NCI-H748 (cell line): ENCODE measurements at regions not wholly inside any gene's neighbourhood (a gene's known extent, or its start where the extent isn't known, plus 50 kb on each side); places are given as distances from the start of the nearest gene placed in this dataset.
"Not testable (repeated sequence)": the region's sequence is repeated elsewhere in the genome, so short reads cannot be mapped to it uniquely, and the experiment has no call there.

Source experiments
- DNase-seq: peaks from one replicate; lab custom pipeline; 2025; ENCODE audit not compliant: unreplicated experiment; lab: John Stamatoyannopoulos, UW

DNA sequence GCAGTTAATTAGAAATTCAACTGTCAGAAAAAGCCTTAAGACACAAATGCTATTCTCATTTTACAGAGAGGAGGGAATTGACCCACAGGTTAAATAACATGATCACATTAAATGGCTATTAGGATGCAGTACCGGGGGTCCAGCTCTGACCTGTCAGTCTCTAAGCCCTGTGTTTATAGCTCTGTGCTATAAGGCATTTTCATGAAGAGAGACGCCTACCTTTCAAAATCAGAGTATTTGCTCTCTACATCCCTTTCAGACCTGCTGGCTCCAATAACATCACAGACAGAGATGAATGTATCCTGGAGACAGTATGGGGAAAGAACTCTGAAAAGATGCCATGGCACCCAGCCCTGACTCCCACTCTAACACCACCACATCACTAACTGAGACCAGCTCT lies 189.9 kb upstream of the PRSS58 start:
- no peak for DNase-seq

DNA sequence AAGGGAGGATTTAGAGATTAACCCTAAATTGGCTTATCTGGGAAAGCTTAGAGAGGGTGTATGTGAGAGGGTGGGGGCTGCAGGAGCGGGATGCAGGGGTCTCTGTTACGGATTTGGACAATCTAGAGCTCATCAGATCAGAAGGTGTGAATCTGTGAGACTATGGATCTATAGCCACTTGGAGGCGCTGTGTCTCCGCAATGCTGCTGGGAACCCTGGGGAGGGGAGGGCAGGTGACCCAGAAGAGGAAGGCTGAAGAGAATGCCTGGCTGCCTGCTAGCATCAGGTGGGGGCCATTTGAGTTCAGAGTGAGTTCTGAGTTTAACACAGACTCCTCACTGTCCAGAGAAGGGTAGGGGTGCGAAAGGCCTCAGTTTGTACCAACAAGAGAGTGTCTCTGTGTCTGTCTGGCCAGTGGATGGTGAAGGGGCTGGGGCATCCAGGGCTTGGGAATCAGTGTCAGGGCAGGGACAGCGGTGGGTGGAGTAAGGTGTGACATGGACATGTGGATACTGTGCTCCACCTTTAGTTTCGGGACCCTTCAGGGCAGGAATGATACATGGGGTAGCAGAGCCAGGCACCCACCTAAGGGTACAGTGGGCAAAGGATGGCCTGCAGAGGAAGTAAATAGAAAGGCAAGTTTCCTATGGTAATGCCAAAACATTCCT lies 187.3 kb upstream of the PRSS58 start:
- DNase-seq = no peak

DNA sequence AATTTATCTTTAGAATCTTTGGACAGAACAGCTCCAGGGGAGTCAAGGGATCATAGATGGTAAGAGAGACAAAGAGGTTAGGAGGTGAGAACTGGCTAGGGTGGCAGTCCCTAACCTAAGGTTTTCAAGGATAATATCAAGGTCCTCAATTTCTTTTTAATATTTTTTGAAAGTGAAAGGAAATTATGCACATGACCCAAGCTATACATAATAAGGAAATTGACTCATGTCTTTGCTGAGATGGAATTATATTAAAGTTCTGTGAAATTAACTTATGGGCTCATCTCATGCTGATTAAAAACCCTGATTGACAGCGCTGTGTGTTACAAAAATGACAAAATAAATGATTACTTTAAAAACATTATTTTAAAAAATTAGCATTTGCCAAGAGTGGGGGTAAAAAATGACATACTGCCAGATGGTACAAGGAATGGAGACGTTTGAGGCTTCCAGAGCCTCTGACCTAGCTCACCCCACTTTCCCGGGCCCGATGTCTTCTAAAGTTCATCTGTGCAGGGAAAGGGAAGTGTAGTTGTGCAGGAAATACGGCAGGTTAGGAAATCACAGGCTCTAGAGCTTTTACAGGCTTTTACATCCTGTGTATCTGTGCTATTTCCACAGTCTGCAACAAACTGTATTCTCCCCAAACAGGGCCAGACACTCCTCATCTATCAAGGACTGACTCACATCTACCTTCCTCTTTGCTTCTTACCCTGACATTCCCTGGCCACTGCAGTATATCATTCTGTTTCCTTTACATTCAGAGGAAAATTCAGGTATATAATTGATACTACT lies 185.6 kb upstream of the PRSS58 start:
- DNase-seq = no peak

DNA sequence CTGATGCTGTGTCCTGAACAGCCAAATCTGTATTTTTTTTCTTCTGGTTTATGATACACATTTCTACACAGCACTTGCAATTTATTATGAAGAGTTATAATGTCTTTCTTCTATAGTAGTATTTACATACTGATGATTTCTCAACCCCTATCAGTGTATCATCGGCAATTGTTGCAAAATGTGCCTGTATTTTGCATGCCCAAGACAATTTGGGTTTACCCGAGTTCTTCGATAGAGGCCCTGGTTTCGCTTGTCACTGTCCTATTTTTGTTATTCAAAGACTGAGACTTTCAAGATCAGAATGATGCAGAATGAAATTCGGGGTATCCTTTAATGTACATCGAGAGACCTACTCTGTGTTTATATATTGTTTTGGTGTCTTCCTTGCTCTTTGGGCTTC lies 184.5 kb upstream of the PRSS58 start:
- no peak for DNase-seq

DNA sequence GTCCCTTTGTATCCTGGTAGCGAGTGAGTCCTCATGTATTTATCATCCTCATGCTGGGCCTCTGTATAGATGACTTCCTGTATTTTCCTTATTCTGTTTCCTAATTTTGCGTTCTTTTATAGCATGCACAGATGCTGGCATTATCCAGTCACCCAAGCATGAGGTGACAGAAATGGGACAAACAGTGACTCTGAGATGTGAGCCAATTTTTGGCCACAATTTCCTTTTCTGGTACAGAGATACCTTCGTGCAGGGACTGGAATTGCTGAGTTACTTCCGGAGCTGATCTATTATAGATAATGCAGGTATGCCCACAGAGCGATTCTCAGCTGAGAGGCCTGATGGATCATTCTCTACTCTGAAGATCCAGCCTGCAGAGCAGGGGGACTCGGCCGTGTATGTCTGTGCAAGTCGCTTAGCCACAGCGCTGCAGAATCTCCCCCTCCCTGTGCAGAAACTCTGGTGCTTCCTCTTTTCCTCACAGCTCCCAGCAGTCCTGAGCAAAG lies 183.1 kb upstream of the PRSS58 start:
- no peak for DNase-seq

DNA sequence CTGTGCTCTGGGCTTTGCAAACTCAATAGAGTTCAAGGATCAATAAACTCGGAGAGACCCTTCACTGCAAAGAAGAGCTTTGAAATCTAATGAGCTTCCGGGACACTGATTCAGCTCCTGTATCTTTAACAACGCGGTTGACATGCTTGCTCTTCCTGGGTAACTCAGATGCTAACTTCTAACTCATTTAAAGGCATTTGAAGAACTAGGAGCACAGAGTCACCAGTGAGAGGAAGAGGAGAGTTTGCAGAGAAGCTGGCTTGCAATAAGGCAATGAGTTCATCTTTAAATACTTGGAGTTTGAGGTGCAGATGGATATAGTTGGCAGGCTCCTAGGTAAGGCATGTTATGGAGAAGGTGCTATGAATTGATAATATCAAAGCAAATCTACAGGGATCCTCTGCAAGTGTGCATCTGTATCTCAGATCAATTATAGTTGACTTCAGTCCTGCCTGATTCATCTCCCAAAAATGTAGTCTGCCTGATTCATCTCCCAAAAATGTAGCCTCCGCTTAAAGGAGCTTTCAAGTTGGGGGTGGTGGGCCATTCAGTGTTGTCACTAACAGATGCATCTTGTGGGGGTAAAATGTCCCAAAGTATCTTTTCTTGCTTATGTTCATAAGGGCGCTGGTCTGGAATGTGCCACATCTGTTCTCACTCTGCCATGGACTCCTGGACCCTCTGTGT lies 182.5 kb upstream of the PRSS58 start:
- DNase-seq = no peak

DNA sequence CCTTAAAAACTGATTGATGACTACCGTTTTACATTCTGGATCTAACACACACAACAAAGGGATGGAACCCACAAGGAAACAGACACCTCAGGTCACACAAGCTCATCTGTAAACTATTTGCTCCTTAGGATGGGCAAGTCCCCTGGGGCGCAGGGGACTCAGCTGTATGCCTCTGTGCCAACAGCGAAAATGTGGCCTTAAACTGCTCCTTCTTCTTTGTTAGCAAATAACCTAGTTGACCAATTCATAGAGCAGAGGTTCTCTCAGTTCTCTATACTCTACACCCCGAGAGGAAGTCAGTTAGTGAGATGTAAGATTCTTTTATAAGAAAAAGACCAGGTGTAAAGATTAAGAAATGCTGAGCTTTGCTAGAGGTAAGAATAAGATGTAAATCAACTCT lies 181.9 kb upstream of the PRSS58 start:
- DNase-seq = no peak

DNA sequence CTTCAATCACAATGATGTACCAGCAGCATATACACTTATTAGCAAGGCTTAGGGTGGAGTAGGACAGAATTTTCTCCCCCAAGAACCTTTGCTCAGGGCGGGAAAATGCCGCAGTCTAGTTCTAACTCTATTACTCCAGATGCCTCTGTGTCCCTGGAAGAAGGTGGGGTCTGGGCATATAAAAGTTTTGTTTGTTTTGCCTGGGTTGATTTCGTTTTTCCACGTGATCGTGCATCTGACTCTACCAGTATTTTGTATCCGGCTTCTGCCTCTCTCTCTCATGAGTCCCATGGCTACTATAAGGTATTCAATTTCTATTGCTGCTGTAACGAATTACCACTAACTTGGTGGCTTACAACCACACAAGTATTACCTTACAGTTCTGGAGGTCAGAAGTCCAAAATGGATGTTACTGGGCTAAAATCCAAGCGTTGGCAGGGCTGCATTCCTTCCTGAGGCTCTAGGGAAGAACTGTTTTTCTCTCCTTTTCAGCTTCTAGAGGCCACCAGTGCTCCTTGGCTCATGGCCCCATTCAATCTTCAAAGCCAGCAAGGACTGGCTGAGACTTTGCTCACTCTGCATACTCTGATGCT lies 181.2 kb upstream of the PRSS58 start:
- no peak for DNase-seq

DNA sequence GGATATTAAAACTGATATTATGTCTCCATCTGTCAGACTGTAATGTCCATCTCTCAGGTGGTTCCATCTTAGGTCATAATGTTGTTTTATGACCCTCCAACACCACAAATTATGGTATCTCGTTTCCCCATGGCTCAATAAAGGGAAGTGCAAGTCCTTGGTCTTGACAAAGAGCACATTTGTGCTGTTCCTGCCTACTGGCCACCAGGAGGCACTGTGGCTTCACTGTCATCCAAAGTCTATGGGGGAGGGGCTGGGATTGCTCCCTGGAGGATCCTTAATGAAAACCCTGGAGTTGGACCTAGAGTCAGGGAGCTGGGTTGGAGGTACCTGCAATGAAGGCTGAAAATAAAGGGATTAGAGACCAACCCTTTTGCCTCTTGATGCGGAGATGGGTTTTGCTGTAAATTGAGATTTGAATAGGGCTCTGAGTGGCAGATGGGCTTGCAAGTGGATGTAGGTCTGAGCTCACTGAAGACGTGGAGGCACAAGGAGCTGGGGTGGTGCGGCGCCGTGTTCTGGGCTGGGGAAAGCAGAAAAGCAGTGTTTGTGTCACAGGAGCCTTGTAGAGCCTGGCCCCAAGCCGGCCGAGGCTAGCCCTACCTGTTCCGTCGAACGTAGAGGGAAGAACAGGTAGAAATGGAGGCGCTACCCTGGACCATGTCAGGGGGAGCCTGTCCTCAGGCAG lies 180.5 kb upstream of the PRSS58 start:
- peak; percentile 21 for DNase-seq

DNA sequence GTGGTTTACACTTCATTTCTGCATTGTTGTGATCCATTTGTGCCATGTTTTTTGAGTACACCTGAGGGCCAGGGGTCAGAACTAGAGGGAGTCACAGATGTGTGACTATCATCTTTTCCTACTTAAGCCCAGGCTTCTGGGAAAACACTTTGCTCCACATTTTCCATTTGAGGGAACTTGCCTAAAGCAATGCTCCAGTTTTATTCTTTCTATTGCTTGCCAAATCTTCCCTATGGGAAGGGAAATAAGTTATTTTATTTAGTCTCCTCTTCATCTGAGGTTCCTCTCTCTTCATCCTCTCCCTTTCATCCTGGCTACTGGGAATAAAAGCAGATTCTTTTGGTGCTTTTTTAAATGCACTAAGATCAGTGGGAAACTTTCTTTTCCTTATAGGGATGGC lies 179.9 kb upstream of the PRSS58 start:
- no peak for DNase-seq

DNA sequence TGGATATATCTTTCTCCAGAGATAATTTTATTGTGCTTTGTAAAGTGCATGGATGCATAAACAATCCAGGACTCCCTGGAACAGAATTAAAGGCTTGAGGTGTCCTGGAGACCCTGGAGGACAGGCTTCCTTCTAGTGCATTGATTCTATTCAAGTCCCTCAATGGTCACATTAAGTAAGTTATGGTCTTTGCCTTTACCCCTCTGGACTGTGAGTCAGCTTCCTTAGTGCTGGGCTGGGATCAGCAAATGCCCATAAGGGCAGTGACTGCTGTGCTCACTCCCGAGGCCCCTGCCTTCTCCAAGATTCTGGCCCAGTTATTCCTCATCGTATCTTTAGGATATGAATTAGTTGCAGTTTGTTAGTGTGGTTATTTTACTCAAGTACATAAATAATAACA lies 178.7 kb upstream of the PRSS58 start:
- DNase-seq = no peak

DNA sequence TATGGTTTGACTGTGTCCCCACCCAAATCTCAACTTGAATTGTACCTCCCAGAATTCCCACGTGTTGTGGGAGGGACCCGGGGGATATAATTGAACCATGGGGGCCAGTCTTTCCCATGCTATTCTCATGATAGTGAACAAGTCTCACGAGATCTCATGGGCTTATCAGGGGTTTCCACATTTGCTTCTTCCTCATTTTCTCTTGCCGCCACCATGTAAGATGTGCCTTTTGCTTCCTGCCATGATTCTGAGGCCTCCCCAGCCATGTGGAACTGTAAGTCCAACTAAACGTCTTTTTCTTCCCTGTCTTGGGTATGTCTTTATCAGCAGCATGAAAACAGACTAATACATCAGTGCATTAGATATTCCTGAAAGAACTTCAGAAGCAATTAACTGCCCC lies 177.7 kb upstream of the PRSS58 start:
- DNase-seq = not testable (repeated sequence)

DNA sequence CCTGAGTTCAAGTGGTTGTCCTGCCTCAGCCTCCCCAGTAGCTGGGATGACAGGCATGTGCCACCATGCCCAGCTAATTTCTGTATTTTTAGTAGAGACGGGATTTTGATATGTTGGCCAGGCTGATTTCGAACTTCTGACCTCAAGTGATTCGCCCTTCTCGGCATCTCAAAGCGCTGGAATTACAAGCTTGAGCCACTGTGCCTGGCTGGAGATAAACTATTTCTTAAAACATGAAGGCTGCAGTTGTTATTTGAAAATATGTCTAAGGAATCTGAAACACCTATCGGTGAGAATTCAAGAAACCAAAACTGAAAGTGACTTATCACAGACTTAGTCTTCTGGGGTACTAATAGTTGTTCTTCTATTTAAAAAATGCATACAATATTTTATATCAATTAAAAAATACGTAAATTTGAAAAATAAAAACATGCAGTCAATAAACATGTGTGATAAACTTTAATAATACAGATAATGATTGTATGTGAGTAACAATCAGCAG lies 176.9 kb upstream of the PRSS58 start:
- no peak for DNase-seq

DNA sequence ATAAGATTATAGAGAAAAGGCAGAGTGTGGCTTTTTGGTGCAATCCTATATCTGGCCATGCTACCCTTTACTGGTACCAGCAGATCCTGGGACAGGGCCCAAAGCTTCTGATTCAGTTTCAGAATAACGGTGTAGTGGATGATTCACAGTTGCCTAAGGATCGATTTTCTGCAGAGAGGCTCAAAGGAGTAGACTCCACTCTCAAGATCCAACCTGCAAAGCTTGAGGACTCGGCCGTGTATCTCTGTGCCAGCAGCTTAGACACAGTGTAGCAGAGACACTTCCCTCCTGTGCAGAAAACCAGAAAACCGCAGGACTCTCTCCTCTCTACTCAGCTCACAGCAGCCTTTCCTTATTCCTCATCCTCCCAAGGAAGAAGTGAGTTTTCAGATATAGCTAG lies 176.3 kb upstream of the PRSS58 start:
- not testable (repeated sequence) for DNase-seq

DNA sequence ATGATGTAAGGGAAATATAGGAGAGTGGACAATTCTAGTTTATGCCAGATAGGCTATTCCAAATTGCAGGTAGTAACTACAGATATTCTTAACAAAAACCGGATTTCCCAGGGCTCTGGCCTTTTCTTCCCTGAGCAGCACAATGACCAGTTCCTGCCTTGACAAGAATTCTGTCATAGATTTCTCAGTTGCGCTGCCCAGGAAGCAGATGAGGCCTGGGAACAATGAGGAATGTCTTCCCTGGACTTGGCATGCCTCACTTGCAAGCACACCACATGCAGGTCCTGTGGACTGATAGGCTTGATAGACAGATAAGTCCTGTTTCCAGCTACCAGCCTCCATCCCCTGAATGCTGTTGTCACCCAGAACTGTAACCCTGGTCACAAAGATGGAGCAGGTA lies 174.5 kb upstream of the PRSS58 start:
- no peak for DNase-seq

DNA sequence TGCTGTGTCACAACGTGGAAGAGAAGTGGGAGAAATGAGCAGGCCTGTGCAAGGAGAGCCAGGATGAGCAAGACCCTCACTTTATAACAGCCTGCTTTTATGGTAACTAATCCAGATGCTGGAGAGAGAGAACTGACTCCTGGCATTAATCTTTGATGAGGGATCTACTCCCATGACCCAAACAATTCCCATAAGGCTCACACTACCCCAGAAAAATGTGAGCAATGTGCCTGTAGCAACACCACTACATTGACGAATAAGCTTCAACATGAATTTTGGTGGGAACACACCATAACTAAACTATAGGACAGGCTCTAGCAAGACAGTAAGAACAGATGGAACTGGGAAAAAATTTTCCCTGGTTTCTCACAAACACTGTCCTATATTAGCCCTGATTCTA lies 173.6 kb upstream of the PRSS58 start:
- DNase-seq = no peak

DNA sequence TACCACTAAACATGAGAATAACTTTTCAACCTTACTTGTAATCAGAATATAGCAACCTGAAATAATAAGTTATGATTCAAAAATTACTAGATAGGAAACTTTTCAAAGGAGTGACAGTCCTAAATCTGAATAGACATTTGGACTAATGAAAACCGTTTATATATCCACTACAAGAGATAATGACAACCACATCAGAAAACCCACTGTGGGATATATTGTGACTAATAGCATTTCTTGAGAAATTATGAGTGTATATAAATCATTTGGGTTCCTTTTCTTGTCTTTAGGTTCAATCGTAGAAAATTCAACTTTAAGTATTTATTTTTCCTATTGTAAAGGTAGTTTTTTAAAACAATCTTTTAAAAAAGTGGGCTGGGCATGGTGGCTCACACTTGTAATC lies 170.2 kb upstream of the PRSS58 start:
- DNase-seq = no peak

DNA sequence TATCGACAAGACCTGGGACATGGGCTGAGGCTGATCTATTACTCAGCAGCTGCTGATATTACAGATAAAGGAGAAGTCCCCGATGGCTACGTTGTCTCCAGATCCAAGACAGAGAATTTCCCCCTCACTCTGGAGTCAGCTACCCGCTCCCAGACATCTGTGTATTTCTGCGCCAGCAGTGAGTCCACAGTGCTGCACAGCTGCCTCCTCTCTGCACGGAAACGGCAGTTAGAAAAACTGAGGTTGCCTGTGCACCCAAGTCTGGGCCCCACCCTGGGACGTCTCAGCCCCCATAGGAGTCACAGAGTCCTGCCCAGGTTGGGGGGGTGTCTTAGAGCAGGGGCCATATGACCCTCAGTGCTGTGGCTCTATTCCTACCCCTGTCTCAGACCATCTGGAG lies 167.4 kb upstream of the PRSS58 start:
- DNase-seq = no peak

DNA sequence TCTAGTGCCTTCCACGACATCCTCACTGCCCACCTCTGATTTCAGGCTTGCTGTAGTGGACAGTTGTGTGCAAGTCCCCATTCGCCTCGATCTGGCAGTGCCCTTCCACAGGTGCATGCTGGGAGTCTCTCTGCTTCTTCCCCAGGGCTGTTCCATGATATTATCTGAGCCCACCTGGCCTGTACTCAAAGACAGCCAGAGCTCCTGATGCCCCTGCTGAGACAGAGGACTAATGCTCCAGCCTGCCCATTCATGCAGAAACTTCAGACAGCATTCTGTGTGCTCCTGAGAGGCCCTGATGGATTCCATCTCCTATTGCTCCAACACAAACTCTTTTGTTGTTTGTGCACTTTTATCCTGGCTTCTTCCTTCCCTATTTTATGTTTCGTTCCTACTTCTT lies 164.8 kb upstream of the PRSS58 start:
- DNase-seq = no peak

DNA sequence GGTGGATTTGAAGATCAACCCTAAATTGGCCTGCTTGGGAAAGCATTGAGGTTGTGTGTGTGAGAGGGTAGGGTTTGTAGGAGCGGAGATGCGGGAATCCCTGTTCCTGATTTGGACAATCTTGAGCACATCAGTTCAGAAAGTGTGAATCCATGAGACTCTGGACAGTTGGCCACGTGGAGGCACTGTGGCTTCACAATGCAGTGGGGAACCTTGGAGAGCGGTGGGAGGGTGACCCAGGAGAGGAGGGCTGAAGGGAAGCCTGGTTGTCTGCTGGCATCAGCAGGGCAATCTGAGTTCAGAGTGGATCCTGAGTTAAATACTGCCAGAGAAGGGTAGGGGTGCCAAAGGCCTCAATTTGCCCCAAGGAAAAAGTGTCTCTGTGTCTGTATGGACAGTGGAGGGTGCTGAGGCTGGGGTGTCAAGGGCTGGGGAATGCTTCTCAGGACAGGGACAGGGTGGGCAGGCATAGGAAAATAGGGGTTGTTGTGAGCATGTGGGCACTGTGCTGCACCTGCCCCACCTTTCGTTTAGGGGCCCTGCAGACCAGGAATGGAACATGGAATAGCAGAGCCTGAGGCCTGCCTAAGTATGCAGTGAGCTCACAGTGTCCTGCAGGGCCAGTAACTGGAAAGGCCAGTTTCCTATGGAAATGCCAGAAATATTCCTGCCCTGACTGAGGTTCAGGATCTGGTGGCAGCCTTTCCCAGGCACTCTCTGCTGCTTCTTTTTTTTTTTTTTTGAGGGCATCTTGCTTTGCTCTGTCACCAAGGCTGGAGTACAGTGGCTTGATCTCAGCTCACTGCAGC lies 162.9 kb upstream of the PRSS58 start:
- DNase-seq = no peak
